CD1c-positive myeloid dendritic cell (primary cell): ENCODE measurements at regions not wholly inside any gene's neighbourhood (a gene's known extent, or its start where the extent isn't known, plus 50 kb on each side); places are given as distances from the start of the nearest gene placed in this dataset.

Source experiments
- DNase-seq: peaks from one replicate; pipeline ENCODE4 v3.0.0-alpha.2; 2016; ENCODE audit errors: extremely low spot score

DNA sequence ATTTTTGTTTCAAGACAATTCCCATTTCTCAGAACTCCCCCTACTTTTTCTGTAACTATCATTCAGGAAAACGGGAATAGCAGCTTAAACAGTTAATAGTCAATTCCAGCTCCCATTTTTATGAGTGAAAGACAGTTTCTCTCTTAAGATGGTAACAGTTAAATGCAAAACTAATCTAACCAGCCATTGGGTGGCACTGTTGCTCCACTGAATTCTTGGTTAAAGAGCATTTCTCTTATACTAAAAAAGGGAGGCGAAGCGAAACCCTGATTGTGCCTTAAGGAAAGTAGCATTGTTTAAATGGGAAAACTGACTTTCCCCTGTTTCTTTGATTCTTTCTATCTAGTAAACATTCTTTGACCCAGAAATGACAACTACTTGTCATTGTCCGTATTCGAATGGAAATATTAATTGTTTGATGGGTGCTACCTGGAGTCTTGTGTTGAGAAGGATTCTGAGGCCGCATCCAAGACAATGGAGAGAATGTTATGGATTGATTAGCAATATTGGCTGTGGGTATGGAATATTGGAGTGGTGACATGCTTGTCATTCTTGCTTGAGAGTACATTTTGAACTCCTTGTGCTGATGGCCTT lies 507.8 kb downstream of the MAT2B start:
- peak; percentile 71 for DNase-seq

DNA sequence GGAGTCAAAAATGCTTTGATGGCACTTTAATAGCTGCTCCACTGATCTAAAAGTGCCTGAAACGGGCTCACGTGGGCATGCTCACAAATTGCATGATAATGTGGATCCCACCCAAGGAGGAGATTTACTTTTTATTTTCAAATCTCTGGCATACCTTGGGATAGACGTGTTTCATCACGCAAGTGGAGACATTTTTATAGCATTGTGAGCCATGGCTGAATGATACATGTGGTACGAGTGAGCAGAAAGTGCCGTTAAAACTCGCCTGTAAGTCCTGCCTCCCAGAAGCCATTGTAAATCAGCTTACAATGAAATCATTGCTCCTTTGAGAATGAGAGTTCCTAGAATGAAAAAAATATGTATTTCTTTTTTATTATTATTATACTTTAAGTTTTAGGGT lies 514.7 kb downstream of the MAT2B start:
- DNase-seq, result no peak

DNA sequence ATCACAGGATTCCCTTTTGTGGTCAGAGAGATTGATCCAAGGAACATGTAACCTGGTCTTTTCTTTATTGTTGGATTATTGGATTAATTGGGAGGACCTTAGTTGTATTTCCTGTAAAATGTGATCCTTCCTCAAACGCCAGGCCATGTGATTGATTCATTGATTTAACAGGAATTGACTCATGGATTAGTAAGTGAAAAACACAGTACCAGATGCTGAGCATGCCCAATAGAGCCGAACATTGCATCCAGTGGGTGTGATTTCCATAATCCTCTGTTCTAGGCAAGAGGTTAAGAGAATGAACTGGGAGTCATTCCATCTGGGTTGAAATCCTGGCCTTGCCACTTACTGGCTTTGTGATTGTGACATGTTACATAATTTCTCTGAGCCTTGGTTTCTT lies 522.3 kb downstream of the MAT2B start:
- DNase-seq, result no peak

DNA sequence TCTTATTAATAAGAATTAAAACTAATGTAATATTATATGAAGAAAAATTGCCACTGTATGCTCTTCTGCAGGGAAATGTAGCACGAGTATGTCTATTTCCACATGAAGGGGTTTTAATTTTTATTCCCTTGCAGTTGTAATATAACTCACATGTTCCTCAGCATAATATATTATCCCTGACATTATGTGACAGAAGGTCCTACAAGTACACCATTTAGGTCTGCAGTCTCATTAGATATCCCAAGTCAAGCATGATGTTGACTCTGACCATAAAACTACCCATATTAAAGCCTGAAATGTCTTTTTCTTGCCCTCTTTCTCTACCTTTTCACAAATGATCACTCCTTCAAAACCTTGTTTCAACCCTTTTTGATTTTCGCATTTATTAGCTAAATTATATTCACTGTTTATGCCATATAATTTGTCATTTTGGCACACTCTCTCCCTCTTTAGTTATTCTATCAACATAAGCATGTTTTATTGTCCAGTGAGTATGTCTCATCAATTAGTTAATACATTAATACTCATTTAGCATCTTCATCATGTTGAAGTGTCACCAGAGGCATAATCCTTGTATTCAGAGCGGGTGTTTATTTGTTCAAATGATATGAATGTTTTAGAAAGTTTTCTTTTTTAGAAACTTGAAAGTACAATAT lies 532.8 kb downstream of the MAT2B start:
- DNase-seq, result no peak

DNA sequence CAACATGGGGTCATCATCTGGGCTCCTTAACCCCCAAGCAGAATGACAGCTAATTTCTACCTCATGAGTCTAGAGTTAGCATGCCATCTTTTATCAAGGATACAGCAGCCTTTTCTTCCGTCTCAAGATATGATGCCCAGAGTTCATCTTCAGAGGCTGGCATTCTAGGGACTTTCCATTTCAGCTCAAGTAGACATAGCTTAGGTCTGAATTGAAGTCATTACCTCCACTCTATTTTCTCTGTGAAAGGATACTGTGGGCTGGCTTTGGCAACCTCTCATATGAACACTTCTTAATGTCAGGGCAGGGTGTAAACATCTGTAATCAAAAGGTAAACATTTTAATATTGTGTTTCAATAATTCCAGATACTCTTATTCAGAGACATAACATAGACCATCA lies 535.7 kb downstream of the MAT2B start:
- DNase-seq, result no peak

DNA sequence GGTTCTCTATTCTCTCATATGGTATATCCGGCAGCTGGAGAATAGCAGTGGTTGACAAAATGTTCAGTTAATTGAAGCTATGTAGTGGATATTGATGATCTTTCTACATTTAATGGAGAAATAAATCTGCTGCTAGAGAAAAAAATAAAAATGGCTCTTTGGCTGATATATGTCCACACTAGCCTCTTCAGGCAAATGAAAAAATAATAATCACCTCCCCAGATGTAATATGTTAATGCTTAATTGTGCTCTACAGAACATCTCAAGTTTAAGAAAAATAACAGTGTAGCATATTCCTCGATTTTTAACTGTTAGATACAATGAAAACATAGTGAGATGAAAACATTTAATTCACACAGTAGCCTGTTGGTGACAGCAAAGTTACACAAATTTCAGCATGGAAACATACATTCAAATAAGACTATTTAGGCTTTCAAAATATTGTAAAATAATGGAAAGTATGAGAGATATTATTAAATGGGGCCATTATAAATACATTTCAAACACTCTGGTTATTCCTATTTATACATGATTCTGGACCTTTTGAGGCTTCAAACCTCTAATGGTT lies 543.0 kb downstream of the MAT2B start:
- DNase-seq, result no peak

DNA sequence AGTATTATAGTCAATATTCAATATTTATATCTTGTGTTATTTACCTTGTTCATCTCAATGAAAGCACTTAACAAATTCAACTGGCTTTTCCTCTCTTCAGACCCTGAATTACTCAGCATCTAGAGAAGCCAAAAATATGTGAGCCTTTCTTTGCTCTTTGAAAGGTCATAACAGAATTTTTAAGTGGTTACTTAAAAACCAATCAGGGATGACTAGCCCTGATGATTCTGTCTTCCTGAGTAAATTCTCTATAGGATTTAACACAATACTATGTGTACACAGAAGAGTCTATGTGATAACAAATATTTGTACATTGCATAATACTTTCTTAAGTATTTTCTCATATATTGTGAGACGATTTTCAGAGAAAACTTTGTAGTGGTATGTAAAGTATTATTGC lies 546.3 kb downstream of the MAT2B start:
- no peak for DNase-seq

DNA sequence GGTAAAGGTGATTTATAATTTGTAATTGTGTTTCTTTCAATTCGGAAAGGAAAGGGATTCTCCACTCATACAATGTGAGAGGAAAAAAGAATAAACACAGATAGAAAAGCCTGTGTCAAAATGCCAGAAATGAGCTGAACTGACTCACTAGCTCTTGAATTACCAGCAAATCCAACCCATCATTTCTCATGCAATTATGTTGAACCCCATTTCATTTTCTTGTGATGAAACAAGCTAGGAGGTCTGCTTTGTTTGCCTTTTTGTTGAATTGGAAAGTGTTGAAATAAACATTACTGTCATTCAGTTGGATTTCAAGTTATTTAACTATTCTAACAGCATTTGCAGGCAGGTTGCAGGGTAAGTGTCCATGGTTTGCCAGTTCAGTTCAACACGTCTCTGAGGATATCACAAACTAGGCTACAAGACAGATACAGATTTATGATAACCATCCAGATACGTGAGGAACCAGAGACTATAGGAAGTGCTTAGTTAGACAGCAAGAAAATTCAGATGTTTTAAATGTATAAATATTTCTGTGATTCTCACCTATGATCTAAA lies 547.2 kb downstream of the MAT2B start:
- DNase-seq, result no peak

DNA sequence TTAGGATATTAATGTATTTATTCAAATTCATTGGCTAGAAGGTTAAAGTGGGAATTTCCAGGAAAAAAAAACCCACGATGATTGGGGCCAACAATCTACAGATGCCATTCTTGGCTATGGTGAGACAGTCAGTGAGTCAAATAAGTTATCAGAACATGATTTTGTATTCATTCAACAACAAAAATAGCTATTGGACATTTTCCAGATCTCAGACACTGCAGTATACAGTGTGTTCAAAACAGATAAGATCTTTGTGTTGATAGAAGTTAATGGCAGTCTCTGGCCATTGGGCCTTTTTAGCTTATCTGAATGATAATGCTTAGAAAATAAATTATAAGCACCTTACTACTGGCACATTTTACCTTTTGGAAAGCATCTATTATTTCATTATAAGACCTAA lies 547.7 kb downstream of the MAT2B start:
- no peak for DNase-seq

DNA sequence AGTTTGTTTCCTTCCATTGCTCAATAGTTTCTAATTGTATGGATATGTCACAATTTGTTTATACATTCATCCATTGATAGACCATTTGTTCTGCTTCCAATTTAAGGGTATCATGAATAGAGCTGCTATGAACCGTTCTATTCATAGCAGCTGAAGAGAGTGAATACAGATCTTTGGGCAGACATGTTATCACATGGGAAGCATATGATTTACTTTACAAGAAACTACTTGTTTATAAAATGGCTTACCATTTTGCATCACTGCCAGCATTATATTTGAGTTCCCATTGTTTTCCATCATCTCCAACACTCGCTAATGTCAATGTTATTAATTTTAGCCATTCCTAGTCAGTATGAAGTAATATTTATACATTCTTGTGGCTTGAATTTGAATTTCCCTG lies 549.0 kb downstream of the MAT2B start:
- DNase-seq, result no peak

DNA sequence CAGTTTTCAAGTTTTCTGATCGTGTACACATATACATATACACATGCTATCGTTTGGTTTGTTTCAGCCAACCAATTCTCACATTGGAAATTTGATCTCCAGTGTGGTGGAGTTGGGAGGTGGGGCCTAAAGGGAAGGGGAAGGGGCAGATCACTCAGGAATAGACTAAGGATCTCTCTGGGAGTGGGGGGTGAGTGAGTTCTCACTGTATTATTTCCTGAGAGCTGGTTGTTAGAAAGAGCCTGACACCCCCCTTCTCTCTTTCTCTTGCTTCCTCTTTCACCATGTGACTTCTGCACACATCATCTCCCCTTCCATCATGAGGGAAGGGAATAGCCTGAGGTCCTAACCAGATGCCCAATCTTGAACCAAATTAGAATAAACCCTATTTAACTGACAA lies 551.7 kb downstream of the MAT2B start:
- no peak for DNase-seq

DNA sequence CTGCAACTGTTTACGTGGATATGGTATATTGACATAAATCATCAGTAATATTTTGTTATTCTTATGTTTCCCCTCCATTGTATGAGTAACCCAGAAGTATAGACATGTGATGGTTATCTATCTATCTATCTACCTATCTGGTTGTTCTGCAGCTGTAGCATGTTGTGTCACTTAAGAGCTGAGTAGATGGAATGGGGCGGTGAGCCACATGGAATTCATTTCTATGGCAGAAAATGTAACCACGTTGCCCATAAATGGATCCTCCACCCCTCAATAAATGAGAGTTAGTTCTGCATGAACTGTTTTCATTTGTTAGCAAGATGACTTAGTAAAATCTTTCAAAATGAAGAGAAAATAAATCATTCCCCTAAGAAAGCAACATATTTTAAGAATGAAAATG lies 553.2 kb downstream of the MAT2B start:
- DNase-seq, result no peak

DNA sequence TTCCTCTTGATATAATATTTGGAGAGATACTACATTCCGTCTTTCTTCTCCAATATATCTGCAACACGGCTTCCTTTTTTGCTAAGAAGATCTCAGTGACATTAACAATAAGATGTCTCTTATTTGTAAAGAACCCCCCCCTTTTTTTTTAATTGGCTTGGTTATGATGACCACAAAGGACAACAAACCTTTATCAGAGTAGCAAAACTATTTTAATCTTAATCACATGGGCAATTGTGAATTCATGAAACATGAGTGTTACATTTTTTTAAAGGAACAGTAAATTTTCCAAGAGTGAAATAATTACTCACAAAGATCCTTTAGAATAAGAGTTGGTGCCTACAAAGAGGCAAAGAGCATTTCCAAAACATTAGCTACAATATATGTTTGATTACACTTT lies 554.1 kb downstream of the MAT2B start:
- no peak for DNase-seq

DNA sequence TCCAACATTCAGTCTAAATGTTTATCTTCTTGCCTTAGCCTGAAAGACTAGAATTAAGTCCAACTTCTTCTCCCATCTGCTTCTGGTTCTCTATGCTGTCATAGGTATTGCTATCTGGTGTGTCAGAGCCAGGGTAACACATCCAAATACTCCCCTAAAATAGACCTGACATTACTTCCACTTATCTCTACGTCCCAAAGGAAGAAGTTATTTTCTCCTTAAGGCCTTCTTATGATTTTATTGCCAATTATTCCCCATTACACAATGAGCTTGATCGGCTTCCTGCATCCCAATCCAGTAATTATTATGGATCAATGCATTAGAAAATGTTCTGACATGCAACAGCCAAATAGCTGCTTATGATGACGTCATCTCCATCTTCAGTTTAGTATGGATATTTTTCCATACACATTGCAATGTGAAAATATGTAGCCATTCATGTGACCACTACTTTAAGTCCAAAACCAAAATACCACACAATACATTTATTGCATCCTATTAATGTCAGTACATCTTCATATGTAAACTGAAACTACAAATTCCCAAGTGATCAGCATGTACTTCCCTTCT lies 555.5 kb downstream of the MAT2B start:
- DNase-seq, result no peak

DNA sequence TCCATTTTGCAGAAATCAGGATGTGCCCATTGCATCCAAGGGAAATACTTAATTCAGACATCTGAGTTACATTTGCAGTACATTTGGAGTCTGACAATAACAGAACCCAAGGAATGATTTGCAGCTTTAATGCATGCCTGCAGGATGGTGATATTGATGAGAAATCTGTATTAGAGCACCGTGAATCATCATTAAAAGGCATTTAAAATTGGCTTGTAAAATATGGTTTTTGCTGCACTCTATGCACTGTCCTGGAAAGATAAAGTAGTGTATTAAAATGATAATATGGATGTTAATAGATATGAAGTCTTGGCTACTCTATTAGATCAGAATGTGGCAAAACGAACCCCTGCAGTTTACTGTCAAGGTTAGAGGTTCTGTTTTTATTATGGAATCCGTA lies 556.9 kb downstream of the MAT2B start:
- DNase-seq, result no peak

DNA sequence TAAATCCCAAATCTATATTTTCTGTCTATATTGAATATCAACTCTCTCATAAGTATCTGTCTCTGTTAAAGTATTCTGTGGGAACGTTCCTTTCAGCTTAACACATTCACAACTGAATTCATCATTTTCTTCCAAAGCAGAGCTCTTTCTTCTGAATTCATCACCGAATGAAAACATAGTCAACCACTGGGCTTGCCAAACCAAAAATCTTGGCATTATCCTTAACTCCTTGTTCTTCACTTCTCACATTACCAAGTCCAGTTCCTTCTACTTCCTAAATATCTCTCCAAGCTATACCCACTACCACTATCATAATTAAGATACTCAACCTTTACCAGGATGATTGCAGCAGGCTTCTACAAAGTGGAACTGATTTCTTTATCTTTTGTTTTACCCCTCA lies 559.8 kb downstream of the MAT2B start:
- DNase-seq, result no peak

DNA sequence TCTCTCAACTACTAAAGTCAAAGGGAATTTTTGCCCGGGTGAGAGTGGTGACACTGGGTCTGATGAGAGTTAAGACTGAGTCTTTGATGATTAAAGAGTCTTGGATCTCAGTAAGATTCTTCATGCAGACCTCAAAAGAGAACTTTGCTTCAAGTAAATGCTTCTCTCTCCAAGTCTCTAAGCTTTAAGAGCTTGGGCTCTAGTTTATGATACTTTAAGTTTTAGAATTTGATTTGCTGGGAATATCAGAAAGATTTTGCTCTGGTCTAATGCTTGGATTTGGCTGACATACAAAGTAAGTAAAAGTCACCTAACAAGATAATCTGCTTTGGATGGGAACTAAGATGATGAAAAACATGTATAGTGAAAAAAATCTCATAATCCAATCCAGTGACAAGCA lies 566.3 kb downstream of the MAT2B start:
- DNase-seq, result no peak

DNA sequence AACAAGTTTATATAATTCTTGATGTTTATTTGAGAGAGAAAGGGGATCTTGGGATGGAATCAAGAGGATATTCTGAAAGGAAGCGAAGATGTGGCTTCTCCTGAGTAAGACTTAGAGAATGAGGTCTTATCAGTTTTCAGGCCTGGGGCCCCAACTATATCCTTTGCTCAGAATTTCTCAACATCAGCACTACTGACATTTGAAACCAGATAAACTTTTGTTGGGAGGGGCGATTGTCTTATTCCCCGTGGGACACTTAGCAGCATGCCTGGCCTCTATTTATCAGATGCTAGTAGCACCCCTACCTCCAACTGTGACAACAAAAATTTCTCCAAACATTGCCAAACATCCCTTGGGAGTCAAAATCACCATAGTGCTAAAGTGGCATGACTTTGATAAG lies 567.7 kb downstream of the MAT2B start:
- no peak for DNase-seq

DNA sequence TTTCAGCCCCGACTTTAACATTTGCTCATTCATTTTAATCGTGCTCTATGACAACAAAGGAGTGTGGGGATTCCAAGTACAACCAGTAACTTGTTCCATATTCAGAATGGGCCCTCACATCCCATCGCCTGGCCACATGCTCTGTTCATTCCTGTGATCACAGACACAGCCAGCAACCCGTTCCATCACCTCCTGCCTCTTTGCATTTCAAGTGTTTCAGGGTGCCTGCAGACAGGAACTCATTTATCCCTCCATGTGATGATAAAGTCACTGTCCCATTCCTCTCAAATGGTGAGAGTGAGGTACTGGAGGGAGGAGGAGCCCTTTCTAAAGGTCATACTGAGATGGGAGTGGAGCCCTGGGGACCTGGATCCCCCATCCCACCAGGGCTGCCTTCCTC lies 571.1 kb downstream of the MAT2B start:
- no peak for DNase-seq

DNA sequence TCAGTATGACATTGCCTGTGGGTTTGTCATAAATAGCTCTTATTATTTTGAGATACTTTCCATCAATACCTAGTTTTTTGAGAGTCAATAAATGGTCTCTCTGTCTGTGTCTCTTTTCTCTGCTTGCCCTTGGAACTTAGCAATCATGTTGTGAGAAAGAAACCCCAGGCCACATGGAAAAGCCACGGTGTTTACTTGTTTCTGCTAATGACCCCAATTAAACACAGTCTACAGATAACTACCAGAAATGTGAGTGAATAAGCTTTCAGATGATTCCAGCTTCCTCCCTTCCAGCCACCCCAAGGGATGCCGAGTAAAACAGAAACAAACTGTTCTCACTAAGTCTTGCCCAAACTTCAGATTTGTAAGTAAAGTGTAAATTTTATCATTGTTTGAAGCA lies 584.9 kb downstream of the MAT2B start:
- no peak for DNase-seq

DNA sequence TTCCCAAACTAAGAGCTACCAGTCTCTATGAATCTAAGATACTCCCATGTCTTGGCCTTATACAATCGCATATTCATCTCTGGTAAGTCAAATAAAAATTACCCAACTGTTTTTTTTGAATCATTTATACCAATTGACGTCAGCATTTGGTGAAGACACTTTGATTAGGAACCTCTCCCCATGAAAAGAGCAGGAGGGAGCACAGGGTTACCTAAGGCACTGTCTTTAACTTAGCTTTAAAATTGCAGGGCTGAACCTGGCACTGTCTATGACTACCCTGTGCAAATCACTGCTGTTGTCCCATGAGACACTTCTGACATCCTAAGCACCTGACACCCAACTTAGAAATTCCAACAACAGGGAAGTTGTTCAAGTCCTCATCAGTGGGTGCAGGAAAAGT lies 586.4 kb downstream of the MAT2B start:
- DNase-seq, result no peak

DNA sequence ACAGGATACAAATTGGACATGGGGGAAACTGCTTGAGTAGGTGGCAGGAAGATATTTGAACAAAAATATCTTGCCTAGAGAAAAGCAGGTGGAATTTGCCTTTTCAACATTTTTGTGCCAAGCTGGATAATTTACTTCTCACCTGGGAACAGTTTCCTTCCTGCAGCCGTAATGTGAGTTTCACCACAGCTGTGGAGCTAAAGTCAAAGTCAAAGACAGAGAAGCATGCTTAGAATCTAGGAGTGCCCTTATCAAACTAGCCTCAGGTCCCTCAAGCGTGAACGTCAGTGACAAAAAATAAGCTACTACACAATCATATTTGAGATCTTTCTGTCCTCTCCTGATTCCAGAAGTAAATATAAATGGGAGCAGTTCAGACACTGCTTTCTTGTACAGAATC lies 588.9 kb downstream of the MAT2B start:
- DNase-seq, result no peak

DNA sequence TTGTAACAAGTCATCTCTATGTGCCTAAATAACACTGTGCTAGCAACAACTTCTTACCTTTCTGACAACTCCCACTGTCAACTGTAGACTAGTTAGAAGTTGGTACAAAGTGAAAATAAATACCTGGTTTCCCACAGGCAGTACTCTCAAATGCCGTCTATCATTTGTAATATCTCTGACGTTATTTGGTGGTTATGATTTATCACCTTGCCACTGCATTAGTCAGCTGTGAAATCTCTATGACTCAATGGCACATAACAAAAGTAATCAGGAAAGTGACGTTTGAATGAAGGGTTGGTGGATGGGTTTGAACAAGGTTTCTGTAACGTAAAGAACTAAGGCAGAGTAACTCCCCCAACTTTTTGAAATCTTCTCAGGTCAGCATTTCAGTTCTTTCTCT lies 592.3 kb downstream of the MAT2B start:
- DNase-seq, result no peak
